ENCODE measurements at regions not wholly inside any gene's neighbourhood (a gene's known extent, or its start where the extent isn't known, plus 50 kb on each side); places are given as distances from the start of the nearest gene placed in this dataset.

DNA sequence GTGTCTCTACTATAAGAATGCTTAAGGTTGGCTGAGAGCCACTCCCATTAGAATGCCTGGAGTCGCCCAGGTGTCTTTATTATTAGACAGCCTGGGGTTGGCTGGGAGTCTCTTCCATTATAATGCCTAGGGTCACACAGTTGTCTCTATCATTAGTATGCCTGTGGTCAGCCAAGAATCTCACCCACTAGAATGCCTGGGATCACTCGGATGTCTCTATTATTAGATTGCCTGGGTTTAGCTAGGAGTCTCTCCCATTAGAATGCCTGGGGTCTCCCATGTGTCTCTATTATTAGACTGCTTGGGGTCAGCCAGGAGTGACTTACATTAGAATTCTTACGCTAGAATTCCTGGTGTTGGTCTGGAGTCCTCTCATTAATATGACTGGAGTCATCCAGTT is 2255.3 kb downstream of the TP53TG3F start:
- Mint-ChIP-seq H3K9me3 (peaks cover 17 to 23% of the 10 kb centered on the region in 2 donors), H3K4me3 (no peak overlapping the region), H3K4me1 (no peaks in the 10 kb centered on the region), H3K27ac (no peak overlapping the region), H3K27me3 (ENCODE audit: low read depth in 2 of 2) (no peaks in the 10 kb centered on the region), H3K36me3 (peaks cover 22% of the 10 kb centered on the region)
- Histone ChIP-seq H3K9me3 (ENCODE audit: control insufficient read depth, insufficient read depth, low read length) (peaks cover 41% of the 10 kb centered on the region), H3K27ac (ENCODE audit: low read length) (no peak overlapping the region), H3K4me3 (ENCODE audit: low read length) (no peak overlapping the region), H3K27me3 (ENCODE audit: control insufficient read depth, insufficient read depth, low read length) (no peaks in the 10 kb centered on the region), H3K4me1 (ENCODE audit: control insufficient read depth, insufficient read depth, low read length) (no peaks in the 10 kb centered on the region), H3K36me3 (ENCODE audit: control insufficient read depth, insufficient read depth, low read length) (no peaks in the 10 kb centered on the region)
- intact Hi-C loops (cut with micrococcal nuclease) = no loop called here
- TF ChIP-seq, protein P1, sequence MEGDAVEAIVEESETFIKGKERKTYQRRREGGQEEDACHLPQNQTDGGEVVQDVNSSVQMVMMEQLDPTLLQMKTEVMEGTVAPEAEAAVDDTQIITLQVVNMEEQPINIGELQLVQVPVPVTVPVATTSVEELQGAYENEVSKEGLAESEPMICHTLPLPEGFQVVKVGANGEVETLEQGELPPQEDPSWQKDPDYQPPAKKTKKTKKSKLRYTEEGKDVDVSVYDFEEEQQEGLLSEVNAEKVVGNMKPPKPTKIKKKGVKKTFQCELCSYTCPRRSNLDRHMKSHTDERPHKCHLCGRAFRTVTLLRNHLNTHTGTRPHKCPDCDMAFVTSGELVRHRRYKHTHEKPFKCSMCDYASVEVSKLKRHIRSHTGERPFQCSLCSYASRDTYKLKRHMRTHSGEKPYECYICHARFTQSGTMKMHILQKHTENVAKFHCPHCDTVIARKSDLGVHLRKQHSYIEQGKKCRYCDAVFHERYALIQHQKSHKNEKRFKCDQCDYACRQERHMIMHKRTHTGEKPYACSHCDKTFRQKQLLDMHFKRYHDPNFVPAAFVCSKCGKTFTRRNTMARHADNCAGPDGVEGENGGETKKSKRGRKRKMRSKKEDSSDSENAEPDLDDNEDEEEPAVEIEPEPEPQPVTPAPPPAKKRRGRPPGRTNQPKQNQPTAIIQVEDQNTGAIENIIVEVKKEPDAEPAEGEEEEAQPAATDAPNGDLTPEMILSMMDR (IDR thresholded peaks at IDR 0.05) = no peak
- 58% methylated on average over 2 of the region's 3 CpGs for WGBS (ENCODE audit: insufficient coverage)
- DNase-seq (no peak), ATAC-seq (no peak)

GRCh38 chr16:35724551-35724950 is 2265.1 kb downstream of the TP53TG3F start:
- ATAC-seq (no peak), DNase-seq (no peak)
- Mint-ChIP-seq H3K4me3 (no peak overlapping the region), H3K36me3 (peaks cover 32% of the 10 kb centered on the region), H3K4me1 (no peaks in the 10 kb centered on the region), H3K9me3 (peaks cover 10 to 34% of the 10 kb centered on the region in 2 donors), H3K27ac (no peak overlapping the region), H3K27me3 (ENCODE audit: low read depth in 2 of 2) (no peaks in the 10 kb centered on the region)
- Histone ChIP-seq H3K9me3 (ENCODE audit: control insufficient read depth, insufficient read depth, low read length) (peaks cover 61% of the 10 kb centered on the region), H3K4me3 (ENCODE audit: low read length) (no peak overlapping the region), H3K4me1 (ENCODE audit: control insufficient read depth, insufficient read depth, low read length) (no peaks in the 10 kb centered on the region), H3K36me3 (ENCODE audit: control insufficient read depth, insufficient read depth, low read length) (no peaks in the 10 kb centered on the region), H3K27ac (ENCODE audit: low read length) (no peak overlapping the region), H3K27me3 (ENCODE audit: control insufficient read depth, insufficient read depth, low read length) (no peaks in the 10 kb centered on the region)
- 35% methylated on average over 2 of the region's 3 CpGs for WGBS (ENCODE audit: insufficient coverage)
- intact Hi-C loops (cut with micrococcal nuclease) = no loop called here
- TF ChIP-seq, protein P1 (IDR thresholded peaks at IDR 0.05) = no peak

DNA sequence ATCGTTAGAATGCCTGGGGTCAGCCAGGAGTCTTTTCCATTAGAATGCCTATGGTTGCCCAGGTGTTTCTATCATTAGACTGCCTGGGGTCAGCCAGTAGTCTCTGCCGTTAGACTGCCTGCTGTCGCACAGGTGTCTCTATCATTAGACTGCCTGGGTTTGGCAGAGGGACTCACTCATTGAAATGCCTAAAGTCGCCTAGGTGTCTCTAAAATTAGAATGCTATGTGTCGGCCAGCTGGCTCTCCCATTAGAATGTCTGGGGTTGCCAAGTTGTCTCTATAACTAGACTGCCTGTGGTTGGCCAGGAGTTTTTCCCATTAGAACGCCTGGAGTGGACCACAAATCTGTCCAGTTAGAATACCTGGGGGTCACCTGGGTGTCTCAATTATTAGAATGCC is 2266.5 kb downstream of the TP53TG3F start:
- H3K9me3 ChIP-seq (ENCODE audit: control insufficient read depth, insufficient read depth, low read length) = peaks cover 66% of the 10 kb centered on the region
- no peak for ATAC-seq
- H3K36me3 ChIP-seq (ENCODE audit: control insufficient read depth, insufficient read depth, low read length) = no peaks in the 10 kb centered on the region
- no peak overlapping the region for H3K27ac ChIP-seq (ENCODE audit: low read length)
- Mint-ChIP-seq H3K36me3 (peaks cover 33% of the 10 kb centered on the region), H3K4me1 (no peaks in the 10 kb centered on the region), H3K27me3 (ENCODE audit: low read depth in 2 of 2) (no peaks in the 10 kb centered on the region), H3K9me3 (peaks cover 8 to 36% of the 10 kb centered on the region in 2 donors), H3K4me3 (no peak overlapping the region), H3K27ac (no peak overlapping the region)
- H3K4me3 ChIP-seq (ENCODE audit: low read length) = no peak overlapping the region
- intact Hi-C loops (cut with micrococcal nuclease) = no loop called here
- H3K4me1 ChIP-seq (ENCODE audit: control insufficient read depth, insufficient read depth, low read length) = no peaks in the 10 kb centered on the region
- WGBS (ENCODE audit: insufficient coverage) = 71% methylated on average over 6 of the region's 6 CpGs
- H3K27me3 ChIP-seq (ENCODE audit: control insufficient read depth, insufficient read depth, low read length) = no peaks in the 10 kb centered on the region
- DNase-seq = no peak
- TF ChIP-seq, protein P1 (IDR thresholded peaks at IDR 0.05) = no peak

DNA sequence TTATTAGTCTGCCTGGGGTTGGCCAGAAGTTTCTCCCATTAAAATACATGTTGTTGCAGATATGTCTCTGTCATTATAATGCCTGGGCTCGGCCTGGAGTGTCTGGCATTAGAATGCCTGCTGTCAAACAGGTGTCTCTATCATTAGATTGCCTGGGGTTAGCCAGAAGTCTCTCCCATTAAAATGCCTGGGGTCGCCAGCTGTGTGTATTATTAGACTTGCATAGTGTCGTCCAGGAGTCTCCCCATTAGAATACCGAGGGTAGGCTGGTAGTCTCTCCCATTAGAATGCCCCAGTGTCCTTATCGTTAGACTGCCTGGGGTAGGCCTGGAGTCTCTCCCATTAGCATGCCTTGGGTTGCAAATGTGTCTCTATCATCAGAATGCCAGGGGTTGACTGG is 2270.8 kb downstream of the TP53TG3F start:
- Mint-ChIP-seq H3K36me3 (peaks cover 40% of the 10 kb centered on the region), H3K27ac (no peak overlapping the region), H3K9me3 (peaks cover 3 to 29% of the 10 kb centered on the region in 2 donors), H3K4me1 (no peaks in the 10 kb centered on the region), H3K27me3 (ENCODE audit: low read depth in 2 of 2) (no peaks in the 10 kb centered on the region), H3K4me3 (no peak overlapping the region)
- no peak for ATAC-seq
- H3K4me1 ChIP-seq (ENCODE audit: control insufficient read depth, insufficient read depth, low read length) = no peaks in the 10 kb centered on the region
- H3K4me3 ChIP-seq (ENCODE audit: low read length) = no peak overlapping the region
- 56% methylated on average over 5 of the region's 5 CpGs for WGBS (ENCODE audit: insufficient coverage)
- H3K27ac ChIP-seq (ENCODE audit: low read length) = no peak overlapping the region
- peaks cover 77% of the 10 kb centered on the region for H3K9me3 ChIP-seq (ENCODE audit: control insufficient read depth, insufficient read depth, low read length)
- TF ChIP-seq, protein P1 (IDR thresholded peaks at IDR 0.05) = no peak
- intact Hi-C loops (cut with micrococcal nuclease) = no loop called here
- no peaks in the 10 kb centered on the region for H3K36me3 ChIP-seq (ENCODE audit: control insufficient read depth, insufficient read depth, low read length)
- DNase-seq = no peak
- no peaks in the 10 kb centered on the region for H3K27me3 ChIP-seq (ENCODE audit: control insufficient read depth, insufficient read depth, low read length)

All from natural killer cell (primary cell).